ENCODE measurements at regions not wholly inside any gene's neighbourhood (a gene's known extent, or its start where the extent isn't known, plus 50 kb on each side); places are given as distances from the start of the nearest gene placed in this dataset.

- no peak for TF ChIP-seq CTCF (IDR thresholded peaks at IDR 0.05 in 2 of 3, conservative IDR thresholded peaks at IDR 0.05 in 1 of 3; ENCODE audit: insufficient read depth in 2 of 3, low read depth in 1 of 3, low read length in 3 of 3)
- TF ChIP-seq MXI1 (IDR thresholded peaks at IDR 0.05; ENCODE audit: low read depth, low read length): no peak
- TF ChIP-seq CBFB (CRISPR knock-in tag; IDR thresholded peaks at IDR 0.05): no peak
- no peak for TF ChIP-seq NRF1 (conservative IDR thresholded peaks at IDR 0.05 in 1 of 2, IDR thresholded peaks at IDR 0.05 in 1 of 2)
- no peak for TF ChIP-seq PREB (CRISPR knock-in tag; IDR thresholded peaks at IDR 0.05)
- no peak for TF ChIP-seq TCFL5 (CRISPR knock-in tag; conservative IDR thresholded peaks at IDR 0.05)
- TF ChIP-seq ZNF609 (CRISPR knock-in tag; IDR thresholded peaks at IDR 0.05; ENCODE audit: borderline replicate concordance): no peak
- TF ChIP-seq ZBTB1 (CRISPR knock-in tag; IDR thresholded peaks at IDR 0.05; ENCODE audit: borderline replicate concordance, low read depth): no peak
- TF ChIP-seq GATA2 (CRISPR knock-in tag; IDR thresholded peaks at IDR 0.05): no peak
Measured at GRCh38 chr6:125665295-125665814, 84.1 kb upstream of the HEY2 start.
